SK-N-SH treated with all-trans-retinoic acid at 6 μM for 48 hours (cell line): ENCODE measurements at regions not wholly inside any gene's neighbourhood (a gene's known extent, or its start where the extent isn't known, plus 50 kb on each side); places are given as distances from the start of the nearest gene placed in this dataset.

Experiments
- ATAC-seq: fragments of 200-7000 bp; cut with Tn5 transposase; 3 replicates; pipeline ENCODE4 v1.9.1; 2020; ENCODE audit warnings: mild to moderate bottlenecking, moderate library complexity
- ARNTL ChIP-seq: fragments of 450-650 bp; formaldehyde crosslinking; IDR thresholded peaks from 2 replicates; pipeline ENCODE4 v1.5.0; 2020; ENCODE audit warnings: low read depth, mild to moderate bottlenecking, moderate library complexity, borderline replicate concordance
- BACH2 ChIP-seq: fragments of 250-450 bp; sonication (Bioruptor Pico); IDR thresholded peaks from 2 replicates; pipeline ENCODE4 v1.9.0; 2021; ENCODE audit warnings: mild to moderate bottlenecking, borderline replicate concordance
- CREB5 ChIP-seq: fragments of 250-450 bp; sonication (Bioruptor Pico); IDR thresholded peaks from 2 replicates; pipeline ENCODE4 v1.5.1; 2020; ENCODE audit warnings: low read depth, mild to moderate bottlenecking, moderate library complexity
- CSDC2 ChIP-seq: fragments of 250-450 bp; sonication (Bioruptor Pico); IDR thresholded peaks from 2 replicates; pipeline ENCODE4 v1.5.0; 2020; ENCODE audit warnings: mild to moderate bottlenecking, moderate library complexity
- CSRNP3 ChIP-seq: fragments of 250-450 bp; sonication (Bioruptor Pico); IDR thresholded peaks from 2 replicates; pipeline ENCODE4 v1.5.1; 2021; ENCODE audit warnings: mild to moderate bottlenecking, moderate library complexity
- GLIS3 ChIP-seq: fragments of 250-450 bp; sonication (Bioruptor Pico); IDR thresholded peaks from 2 replicates; pipeline ENCODE4 v1.5.0; 2020; ENCODE audit warnings: mild to moderate bottlenecking, moderate library complexity
- ISL1 ChIP-seq: fragments of 250-450 bp; sonication (Bioruptor Pico); IDR thresholded peaks from 2 replicates; pipeline ENCODE4 v2.1.2; 2022; ENCODE audit warnings: mild to moderate bottlenecking, moderate library complexity
- PATZ1 ChIP-seq: fragments of 250-450 bp; sonication (Bioruptor Pico); IDR thresholded peaks from 2 replicates; pipeline ENCODE4 v1.8.0; 2020; ENCODE audit warnings: mild to moderate bottlenecking, moderate library complexity, borderline replicate concordance
- POU6F1 ChIP-seq: fragments of 250-450 bp; sonication (Bioruptor Pico); IDR thresholded peaks from 2 replicates; pipeline ENCODE4 v1.8.0; 2021; ENCODE audit warnings: low read depth, mild to moderate bottlenecking, moderate library complexity, borderline replicate concordance
- PPARA ChIP-seq: fragments of 250-450 bp; sonication (Bioruptor Pico); IDR thresholded peaks from 2 replicates; pipeline ENCODE4 v1.5.0; 2020; ENCODE audit warnings: mild to moderate bottlenecking, borderline replicate concordance
- TCF4 ChIP-seq: fragments of 250-450 bp; sonication (Bioruptor Pico); IDR thresholded peaks from 2 replicates; pipeline ENCODE4 v1.8.0; 2021; ENCODE audit warnings: mild to moderate bottlenecking, moderate library complexity, borderline replicate concordance
- ZFP3 ChIP-seq: fragments of 250-450 bp; sonication (Bioruptor Pico); IDR thresholded peaks from 2 replicates; pipeline ENCODE4 v1.5.0; 2020; ENCODE audit warnings: mild to moderate bottlenecking, moderate library complexity
- ZNF565 ChIP-seq: fragments of 450-650 bp; formaldehyde crosslinking; conservative IDR thresholded peaks from 2 replicates; pipeline ENCODE4 v1.5.0; 2020; ENCODE audit warnings: low read depth, mild to moderate bottlenecking, moderate library complexity
- ZNF70 ChIP-seq: fragments of 450-650 bp; formaldehyde crosslinking; IDR thresholded peaks from 2 replicates; pipeline ENCODE4 v1.5.0; 2020; ENCODE audit warnings: mild to moderate bottlenecking, moderate library complexity

- TF ChIP-seq CREB5 (CRISPR knock-in tag) (no peak), POU6F1 (CRISPR knock-in tag) (no peak), ZNF70 (CRISPR knock-in tag) (no peak), ZFP3 (CRISPR knock-in tag) (no peak), PPARA (CRISPR knock-in tag) (no peak), CSRNP3 (CRISPR knock-in tag) (no peak), TCF4 (CRISPR knock-in tag) (no peak), PATZ1 (CRISPR knock-in tag) (no peak), BACH2 (no peak)
These were observed 226.7 kb upstream of the PDGFD start (continued) for GRCh38 chr11:104390651-104391050.

- ATAC-seq: no peak
- TF ChIP-seq GLIS3 (CRISPR knock-in tag) (no peak), CSDC2 (CRISPR knock-in tag) (no peak)
These were observed 221.9 kb upstream of the PDGFD start for GRCh38 chr11:104385884-104386283.

- no peak for ATAC-seq
- TF ChIP-seq CREB5 (CRISPR knock-in tag) (no peak), ISL1 (CRISPR knock-in tag) (peak; percentile 78)
- TF ChIP-seq, all 23 proteins: peak for 1
These were observed 216.4 kb upstream of the PDGFD start for GRCh38 chr11:104380358-104380757.

- no peak for TF ChIP-seq ARNTL (CRISPR knock-in tag)
- no peak for TF ChIP-seq GLIS3 (CRISPR knock-in tag)
- no peak for TF ChIP-seq CREB5 (CRISPR knock-in tag)
- no peak for TF ChIP-seq PATZ1 (CRISPR knock-in tag)
- TF ChIP-seq BACH2: no peak
- TF ChIP-seq PPARA (CRISPR knock-in tag): no peak
- no peak for TF ChIP-seq ZNF565
- no peak for TF ChIP-seq CSDC2 (CRISPR knock-in tag)
- TF ChIP-seq, all 23 proteins: peak for 0
- ATAC-seq: no peak
These were observed 208.2 kb upstream of the PDGFD start for GRCh38 chr11:104372111-104372510.
